Left lung (tissue), 4 donors: ENCODE measurements at regions not wholly inside any gene's neighbourhood (a gene's known extent, or its start where the extent isn't known, plus 50 kb on each side); places are given as distances from the start of the nearest gene placed in this dataset.

Experiments used
- ATAC-seq: fragments of 200-7000 bp; cut with Tn5 transposase; one replicate; pipeline ENCODE4 v1.9.1; 2020; ENCODE audit warnings: moderate library complexity
- DNase-seq, 4 donors: peaks; one replicate each; pipeline ENCODE4 v3.0.0-alpha.2; 2013 to 2020
- H3K27ac ChIP-seq, 2 donors: fragments of 200-600 bp; sonication (generic) in 1 of 2; one replicate each; pipeline versions ENCODE4 v1.5.0 to v1.8.0; 2020 to 2021
- H3K27me3 ChIP-seq, 2 donors: fragments of 200-600 bp; sonication (generic) in 1 of 2; one replicate each; pipeline versions ENCODE4 v1.5.0 to v1.8.0; 2020 to 2021
- H3K36me3 ChIP-seq, 2 donors: fragments of 200-600 bp; sonication (generic) in 1 of 2; one replicate each; pipeline versions ENCODE4 v1.5.0 to v1.8.0; 2020 to 2021
- H3K4me1 ChIP-seq, 2 donors: fragments of 200-600 bp; one replicate each; pipeline ENCODE4 v1.8.0; 2021
- H3K4me3 ChIP-seq, 2 donors: fragments of 200-600 bp; sonication (generic) in 1 of 2; one replicate each; pipeline versions ENCODE4 v1.5.0 to v1.8.0; 2020 to 2021; ENCODE audit warnings: mild to moderate bottlenecking in 1 of 2
- H3K9me3 ChIP-seq, 2 donors: fragments of 200-600 bp; sonication (generic) in 1 of 2; one replicate each; pipeline versions ENCODE4 v1.5.0 to v1.8.0; 2020 to 2021
- intact Hi-C, 2 donors: fragments of 100-400 bp; cut with DNase I; formaldehyde crosslinking; loops; one replicate each; pipeline versions ENCODE4 v1.11.2 to v1.14.2; 2022
- TF ChIP-seq, protein P1 (sequence below), 2 donors: fragments of 200-600 bp; sonication (generic) in 1 of 2; IDR thresholded peaks; one replicate each; pipeline versions ENCODE4 v1.5.0 to v1.8.0; 2021; ENCODE audit warnings: antibody characterized with exemption in 2 of 2
- donor health status: DM: no; HTN: yes; CAD: no.
- donor health status: DM: no; HTN: no; CAD: no.

DNA sequence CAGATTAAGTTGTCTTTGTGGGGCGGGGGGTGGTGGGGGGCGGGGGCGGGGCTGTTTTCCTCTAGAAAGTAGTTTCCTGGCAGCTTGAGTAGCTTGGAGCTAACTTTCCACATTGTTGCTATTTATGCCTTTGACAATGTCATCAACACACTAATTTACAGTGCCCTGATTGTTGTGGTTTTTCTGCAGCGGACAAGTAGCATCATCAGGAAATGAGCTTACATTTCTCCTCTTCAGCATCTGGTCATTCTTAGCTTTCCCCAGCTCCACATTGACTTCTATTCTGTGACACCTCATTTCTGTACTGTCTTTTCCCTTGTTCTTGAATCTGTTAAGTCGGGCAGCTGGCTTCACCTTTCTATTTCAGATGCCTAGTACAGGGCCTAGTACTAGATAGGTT is 112.3 kb upstream of the RAD23B start:
- intact Hi-C loops, result no loop called here
- Histone ChIP-seq H3K36me3 (no peaks in the 10 kb centered on the region), H3K9me3 (no peaks in the 10 kb centered on the region), H3K4me1 (peaks cover 0 to 3% of the 10 kb centered on the region in 2 donors), H3K27me3 (no peaks in the 10 kb centered on the region), H3K4me3 (no peak overlapping the region), H3K27ac (no peak overlapping the region)
- DNase-seq (no peak), ATAC-seq (no peak)
- TF ChIP-seq, protein P1, sequence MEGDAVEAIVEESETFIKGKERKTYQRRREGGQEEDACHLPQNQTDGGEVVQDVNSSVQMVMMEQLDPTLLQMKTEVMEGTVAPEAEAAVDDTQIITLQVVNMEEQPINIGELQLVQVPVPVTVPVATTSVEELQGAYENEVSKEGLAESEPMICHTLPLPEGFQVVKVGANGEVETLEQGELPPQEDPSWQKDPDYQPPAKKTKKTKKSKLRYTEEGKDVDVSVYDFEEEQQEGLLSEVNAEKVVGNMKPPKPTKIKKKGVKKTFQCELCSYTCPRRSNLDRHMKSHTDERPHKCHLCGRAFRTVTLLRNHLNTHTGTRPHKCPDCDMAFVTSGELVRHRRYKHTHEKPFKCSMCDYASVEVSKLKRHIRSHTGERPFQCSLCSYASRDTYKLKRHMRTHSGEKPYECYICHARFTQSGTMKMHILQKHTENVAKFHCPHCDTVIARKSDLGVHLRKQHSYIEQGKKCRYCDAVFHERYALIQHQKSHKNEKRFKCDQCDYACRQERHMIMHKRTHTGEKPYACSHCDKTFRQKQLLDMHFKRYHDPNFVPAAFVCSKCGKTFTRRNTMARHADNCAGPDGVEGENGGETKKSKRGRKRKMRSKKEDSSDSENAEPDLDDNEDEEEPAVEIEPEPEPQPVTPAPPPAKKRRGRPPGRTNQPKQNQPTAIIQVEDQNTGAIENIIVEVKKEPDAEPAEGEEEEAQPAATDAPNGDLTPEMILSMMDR (IDR thresholded peaks at IDR 0.05), result no peak

DNA sequence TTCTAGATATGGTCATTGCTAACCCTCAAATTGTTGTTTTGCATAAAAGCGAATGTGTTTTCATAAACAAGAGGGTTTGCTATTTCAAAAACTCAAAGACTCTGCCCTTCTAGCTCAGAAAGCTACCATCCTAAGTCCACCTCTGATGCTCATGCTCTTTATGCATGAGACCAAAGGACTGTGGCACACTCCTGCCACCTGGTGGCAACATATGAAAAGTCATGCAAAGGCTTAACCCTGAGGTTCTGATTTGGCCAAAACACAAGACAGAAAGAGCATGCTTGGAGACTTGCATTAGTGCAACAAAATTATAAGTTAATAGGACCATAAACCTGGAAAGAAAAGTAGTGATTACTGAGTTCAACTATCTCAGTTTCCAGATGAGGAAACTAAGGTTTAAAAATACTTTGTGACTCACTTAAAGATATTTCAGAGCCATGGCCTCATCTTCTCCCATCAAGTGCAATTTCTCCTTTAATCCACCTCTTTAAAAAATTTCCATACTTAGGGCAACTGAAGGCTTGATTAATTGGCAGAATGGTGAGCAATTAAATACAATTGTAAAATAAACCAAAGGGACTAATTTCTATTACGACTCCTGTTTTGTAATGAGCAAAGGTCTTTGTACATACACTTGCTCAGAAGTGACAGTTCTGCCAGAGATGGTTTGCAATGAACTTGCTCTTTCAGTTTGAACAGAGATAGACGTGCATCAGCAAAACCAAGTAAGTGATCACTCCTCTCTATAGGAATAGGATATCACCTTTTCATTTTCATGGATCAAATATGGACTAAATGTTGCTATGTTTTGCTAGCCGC is 110.7 kb upstream of the RAD23B start:
- DNase-seq (peak; percentile 41 to 91 (median 66)), ATAC-seq (peak; percentile 96)
- Histone ChIP-seq H3K4me1 (peaks cover 0 to 3% of the 10 kb centered on the region in 2 donors), H3K27ac (no peak overlapping the region), H3K4me3 (no peak overlapping the region), H3K9me3 (no peaks in the 10 kb centered on the region), H3K27me3 (no peaks in the 10 kb centered on the region), H3K36me3 (no peaks in the 10 kb centered on the region)
- intact Hi-C loops, result no loop called here
- TF ChIP-seq, protein P1 (IDR thresholded peaks at IDR 0.05), result peak; percentile 83 to 88

DNA sequence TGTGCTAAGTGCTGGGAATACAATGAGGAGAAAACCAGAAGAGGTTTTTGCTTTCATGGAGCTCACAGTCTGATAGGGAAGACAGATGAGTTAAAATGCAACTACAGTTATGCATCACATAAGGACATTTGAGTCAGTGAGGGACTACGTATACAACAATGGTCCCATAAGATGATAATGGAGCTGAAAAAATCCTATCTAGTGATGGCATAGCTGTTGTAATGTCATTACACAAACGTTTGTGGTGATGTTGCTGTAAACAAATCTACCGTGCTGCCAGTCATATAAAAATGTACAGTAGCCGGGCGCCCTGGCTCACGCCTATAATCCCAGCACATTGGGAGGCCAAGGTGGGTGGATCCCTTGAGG is 110.1 kb upstream of the RAD23B start:
- H3K4me1 ChIP-seq, result peaks cover 0 to 3% of the 10 kb centered on the region in 2 donors
- intact Hi-C loops, result no loop called here
- no peak overlapping the region for H3K27ac ChIP-seq
- H3K4me3 ChIP-seq, result no peak overlapping the region
- ATAC-seq (no peak), DNase-seq (no peak)
- no peaks in the 10 kb centered on the region for H3K27me3 ChIP-seq
- no peaks in the 10 kb centered on the region for H3K36me3 ChIP-seq
- TF ChIP-seq, protein P1 (IDR thresholded peaks at IDR 0.05), result no peak
- no peaks in the 10 kb centered on the region for H3K9me3 ChIP-seq

DNA sequence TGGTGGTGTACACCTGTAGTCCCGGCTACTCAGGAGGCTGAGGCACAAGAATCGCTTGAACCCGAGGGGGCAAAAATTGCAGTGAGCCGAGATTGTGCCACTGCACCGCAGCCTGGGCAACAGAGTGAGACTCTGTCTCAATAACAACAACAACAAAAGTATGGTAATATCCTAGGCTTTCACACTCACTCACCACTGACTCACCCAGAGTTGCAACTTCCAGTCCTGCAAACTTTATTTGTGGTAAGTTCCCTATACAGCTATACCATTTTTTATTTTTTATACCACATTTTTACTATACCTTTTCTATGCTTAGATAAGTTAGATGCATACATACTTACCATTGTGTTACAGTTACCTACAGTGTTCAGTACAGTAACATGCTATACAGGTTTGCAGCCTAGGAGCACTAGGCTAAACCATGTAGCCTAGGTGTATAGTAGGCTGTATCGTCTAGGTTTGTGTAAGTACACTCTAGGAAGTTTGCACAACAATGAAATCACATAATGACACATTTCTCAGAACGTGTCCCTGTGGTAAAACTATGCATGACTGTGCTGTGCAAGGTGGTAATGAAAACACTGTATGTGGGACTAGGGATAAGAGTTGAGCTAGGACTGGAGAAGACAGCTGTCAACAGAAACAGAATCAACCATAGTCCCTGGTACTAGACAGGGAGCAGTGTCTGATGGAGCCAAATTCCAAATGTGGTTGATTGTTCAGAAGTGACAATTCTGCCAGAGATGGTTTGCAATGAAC is 109.5 kb upstream of the RAD23B start:
- Histone ChIP-seq H3K27ac (peak overlapping the region in 1 of 2 donors; percentile 41), H3K4me1 (peaks cover 0 to 3% of the 10 kb centered on the region in 2 donors), H3K9me3 (no peaks in the 10 kb centered on the region), H3K27me3 (no peaks in the 10 kb centered on the region), H3K4me3 (no peak overlapping the region), H3K36me3 (no peaks in the 10 kb centered on the region)
- TF ChIP-seq, protein P1 (IDR thresholded peaks at IDR 0.05), result no peak
- peak; percentile 18 for ATAC-seq
- intact Hi-C loops, result no loop called here
- DNase-seq, result no peak

DNA sequence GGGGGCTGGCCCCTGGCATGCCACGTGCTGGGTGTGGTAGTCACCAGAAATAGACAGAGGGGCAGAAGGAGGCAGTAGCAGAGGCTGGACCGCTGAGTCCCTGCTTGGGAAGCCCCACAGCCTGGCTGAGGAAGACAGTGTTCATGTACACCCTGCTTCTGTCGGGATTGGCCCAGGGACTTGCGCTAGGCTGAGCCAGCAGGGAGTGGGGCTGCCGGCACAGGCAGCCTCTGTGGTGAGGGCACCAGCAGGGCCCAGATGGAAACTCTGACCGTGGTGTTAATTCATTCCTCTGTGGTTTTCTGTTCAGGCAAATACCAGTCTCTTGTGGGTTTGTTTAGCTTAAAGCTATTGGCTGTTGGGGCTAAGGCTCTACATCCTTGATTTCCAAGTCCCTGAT is 108.6 kb upstream of the RAD23B start:
- Histone ChIP-seq H3K36me3 (no peaks in the 10 kb centered on the region), H3K27ac (no peak overlapping the region), H3K9me3 (no peaks in the 10 kb centered on the region), H3K27me3 (no peaks in the 10 kb centered on the region), H3K4me1 (peaks cover 0 to 3% of the 10 kb centered on the region in 2 donors), H3K4me3 (no peak overlapping the region)
- intact Hi-C loops, result no loop called here
- DNase-seq, result peak in 1 of 4 donors; percentile 62
- no peak for ATAC-seq
- TF ChIP-seq, protein P1 (IDR thresholded peaks at IDR 0.05), result no peak
